ENCODE measurements at regions not wholly inside any gene's neighbourhood (a gene's known extent, or its start where the extent isn't known, plus 50 kb on each side); places are given as distances from the start of the nearest gene placed in this dataset.
A peak's percentile ranks its signal among the peaks of the same experiment; 100 is the strongest.

- DNase-seq (ENCODE audit: low read depth in 2 of 3, low spot score in 2 of 3), result no peak
Observed at GRCh38 chr10:31611161-31611560, 292.1 kb downstream of the ZEB1 start.

GRCh38 chr10:31607481-31607880 is 288.5 kb downstream of the ZEB1 start:
- DNase-seq (ENCODE audit: low read depth in 2 of 3, low spot score in 2 of 3), result no peak

GRCh38 chr10:31606841-31607240 is 287.8 kb downstream of the ZEB1 start:
- DNase-seq (ENCODE audit: low read depth in 2 of 3, low spot score in 2 of 3), result no peak

GRCh38 chr10:31605861-31606525 is 287.0 kb downstream of the ZEB1 start:
- DNase-seq (ENCODE audit: low read depth in 2 of 3, low spot score in 2 of 3), result no peak

GRCh38 chr10:31605426-31605825 is 286.4 kb downstream of the ZEB1 start:
- no peak for DNase-seq (ENCODE audit: low read depth in 2 of 3, low spot score in 2 of 3)

GRCh38 chr10:31604646-31605170 is 285.7 kb downstream of the ZEB1 start:
- DNase-seq (ENCODE audit: low read depth in 2 of 3, low spot score in 2 of 3), result no peak

- DNase-seq (ENCODE audit: low read depth in 2 of 3, low spot score in 2 of 3), result no peak
Observed at GRCh38 chr10:31604096-31604495, 285.1 kb downstream of the ZEB1 start.

GRCh38 chr10:31603235-31604087 is 284.4 kb downstream of the ZEB1 start:
- DNase-seq (ENCODE audit: low read depth in 2 of 3, low spot score in 2 of 3), result peak; percentile 67 to 79 (median 69)

GRCh38 chr10:31602541-31603234 is 283.7 kb downstream of the ZEB1 start:
- no peak for DNase-seq (ENCODE audit: low read depth in 2 of 3, low spot score in 2 of 3)

GRCh38 chr10:31601136-31601535 is 282.1 kb downstream of the ZEB1 start:
- DNase-seq (ENCODE audit: low read depth in 2 of 3, low spot score in 2 of 3), result no peak

- no peak for DNase-seq (ENCODE audit: low read depth in 2 of 3, low spot score in 2 of 3)
Observed at GRCh38 chr10:31599626-31600504, 280.8 kb downstream of the ZEB1 start.

GRCh38 chr10:31596765-31597164 is 277.7 kb downstream of the ZEB1 start:
- DNase-seq (ENCODE audit: low read depth in 2 of 3, low spot score in 2 of 3), result no peak

- no peak for DNase-seq (ENCODE audit: low read depth in 2 of 3, low spot score in 2 of 3)
Observed at GRCh38 chr10:31595992-31596391, 277.0 kb downstream of the ZEB1 start.

GRCh38 chr10:31594347-31594873 is 275.4 kb downstream of the ZEB1 start:
- no peak for DNase-seq (ENCODE audit: low read depth in 2 of 3, low spot score in 2 of 3)

GRCh38 chr10:31593124-31593523 is 274.1 kb downstream of the ZEB1 start:
- DNase-seq (ENCODE audit: low read depth in 2 of 3, low spot score in 2 of 3), result no peak

- no peak for DNase-seq (ENCODE audit: low read depth in 2 of 3, low spot score in 2 of 3)
Observed at GRCh38 chr10:31591569-31591968, 272.6 kb downstream of the ZEB1 start.

- no peak for DNase-seq (ENCODE audit: low read depth in 2 of 3, low spot score in 2 of 3)
Observed at GRCh38 chr10:31590023-31590800, 271.2 kb downstream of the ZEB1 start.

GRCh38 chr10:31587691-31588090 is 268.7 kb downstream of the ZEB1 start:
- no peak for DNase-seq (ENCODE audit: low read depth in 2 of 3, low spot score in 2 of 3)

GRCh38 chr10:31586723-31587638 is 268.0 kb downstream of the ZEB1 start:
- DNase-seq (ENCODE audit: low read depth in 2 of 3, low spot score in 2 of 3), result no peak

Data from activated CD8-positive, alpha-beta memory T cell treated with anti-CD3 and anti-CD28 coated beads for 48 hours (primary cell).